GM12891 (cell line): ENCODE measurements at regions not wholly inside any gene's neighbourhood (a gene's known extent, or its start where the extent isn't known, plus 50 kb on each side); places are given as distances from the start of the nearest gene placed in this dataset.

Source experiments
- PAX5 ChIP-seq: IDR thresholded peaks from 2 replicates; pipeline ENCODE4 v1.6.1; 2011; ENCODE audit warnings: low read length, moderate library complexity, mild to moderate bottlenecking; ENCODE audit not compliant: insufficient read depth, severe bottlenecking
- POLR2A ChIP-seq: IDR thresholded peaks from 2 replicates; pipeline ENCODE4 v1.6.1; 2011; ENCODE audit warnings: low read depth, low read length, control low read depth
- POLR2AphosphoS5 ChIP-seq: IDR thresholded peaks from 2 replicates; pipeline ENCODE4 v1.6.1; 2011; ENCODE audit warnings: low read depth, low read length, control low read depth
- POU2F2 ChIP-seq: IDR thresholded peaks from 2 replicates; pipeline ENCODE4 v1.6.1; 2011; ENCODE audit warnings: low read depth, mild to moderate bottlenecking, control low read depth, low read length, moderate library complexity
- SPI1 ChIP-seq: IDR thresholded peaks from 2 replicates; pipeline ENCODE4 v1.6.1; 2011; ENCODE audit warnings: low read depth, low read length, control low read depth
- TAF1 ChIP-seq: IDR thresholded peaks from 2 replicates; pipeline ENCODE4 v1.6.1; 2011; ENCODE audit warnings: low read depth, low read length, control low read depth

DNA sequence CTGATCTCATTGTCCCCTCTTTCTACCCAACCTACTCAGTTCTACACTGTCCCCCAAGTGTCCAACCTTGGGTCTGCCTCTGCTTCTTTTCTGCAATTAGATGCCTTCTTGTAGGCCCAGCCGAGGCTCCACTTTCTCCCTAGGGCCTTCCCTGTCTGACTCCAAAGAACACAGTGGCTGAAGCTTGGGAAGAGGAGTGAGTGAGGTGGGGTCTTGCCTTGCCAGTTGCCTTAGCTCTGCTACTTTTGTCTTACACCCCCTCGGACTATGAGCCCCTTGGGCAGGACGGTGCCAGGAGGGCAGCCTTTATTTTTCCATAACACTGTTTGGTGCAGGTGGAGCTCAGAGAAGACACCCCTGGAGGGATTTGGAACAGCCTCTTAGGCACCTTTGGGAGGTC is 345.1 kb downstream of the CYP26B1 start:
- no peak for TF ChIP-seq POLR2A
- no peak for TF ChIP-seq SPI1
- TF ChIP-seq POLR2AphosphoS5, result no peak
- TF ChIP-seq TAF1, result no peak
- no peak for TF ChIP-seq POU2F2
- no peak for TF ChIP-seq PAX5
